SH-SY5Y (cell line): ENCODE measurements at regions not wholly inside any gene's neighbourhood (a gene's known extent, or its start where the extent isn't known, plus 50 kb on each side); places are given as distances from the start of the nearest gene placed in this dataset.

Experiments
- GATA2 ChIP-seq: IDR thresholded peaks from 2 replicates; pipeline ENCODE4 v1.6.1; 2011; ENCODE audit warnings: mild to moderate bottlenecking, low read depth, low read length
- GATA3 ChIP-seq: IDR thresholded peaks from 2 replicates; pipeline ENCODE4 v1.6.1; 2011; ENCODE audit warnings: low read depth, mild to moderate bottlenecking, low read length, moderate library complexity

DNA sequence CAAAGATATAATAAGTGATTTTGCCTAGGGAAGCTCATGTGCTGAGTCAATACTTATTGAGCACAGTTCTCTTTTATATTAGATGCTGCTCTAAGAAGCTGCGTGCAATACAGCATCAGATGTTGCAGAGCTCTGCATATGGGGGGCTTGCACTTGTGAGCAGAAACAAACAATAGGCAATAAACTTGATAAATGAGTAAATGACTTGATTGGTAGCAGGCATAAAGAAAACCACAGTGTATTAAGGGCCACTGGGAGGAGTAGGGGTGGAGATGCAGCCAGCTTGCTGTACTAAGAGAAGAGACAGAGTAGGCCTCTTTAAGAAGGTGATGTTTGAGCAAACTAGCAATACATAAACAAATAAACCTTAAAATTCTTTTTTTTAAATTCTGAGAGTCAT, 598.5 kb upstream of the ADAMTS5 start:
- TF ChIP-seq GATA3 (no peak), GATA2 (no peak)
